ENCODE measurements at regions not wholly inside any gene's neighbourhood (a gene's known extent, or its start where the extent isn't known, plus 50 kb on each side); places are given as distances from the start of the nearest gene placed in this dataset.
"Not testable (repeated sequence)": the region's sequence is repeated elsewhere in the genome, so short reads cannot be mapped to it uniquely, and the experiment has no call there.

- DNase-seq (no peak), ATAC-seq (no peak)
- intact Hi-C loops (cut with micrococcal nuclease), result no loop called here
- no peak for TF ChIP-seq CTCF (IDR thresholded peaks at IDR 0.05)
- H3K4me1 Mint-ChIP-seq (ENCODE audit: low read depth), result peaks cover 8% of the 10 kb centered on the region
- POLR2A ChIA-PET, result no interaction called here
- H3K4me3 Mint-ChIP-seq, result no peak overlapping the region
- H3K27ac Mint-ChIP-seq, result no peak overlapping the region
- H3K36me3 Mint-ChIP-seq (ENCODE audit: low read depth), result no peaks in the 10 kb centered on the region
- CTCF ChIA-PET, result interaction anchor here (1.0 to 7.4 kb wide), 4 partner anchors 12 to 85 kb away, joined by 3 to 67 read pairs (median 16); no protein-coding TSS in a partner anchor
- no peaks in the 10 kb centered on the region for H3K9me3 Mint-ChIP-seq
- H3K27me3 Mint-ChIP-seq, result peaks cover 4% of the 10 kb centered on the region
Measured at GRCh38 chr14:106788534-106788933, 1262.2 kb downstream of the TMEM121 start.

- H3K4me1 Mint-ChIP-seq (ENCODE audit: low read depth), result peaks cover 8% of the 10 kb centered on the region
- no peak for DNase-seq
- intact Hi-C loops (cut with micrococcal nuclease), result no loop called here
- H3K27me3 Mint-ChIP-seq, result peaks cover 4% of the 10 kb centered on the region
- no peak overlapping the region for H3K27ac Mint-ChIP-seq
- no peak for ATAC-seq
- no peaks in the 10 kb centered on the region for H3K36me3 Mint-ChIP-seq (ENCODE audit: low read depth)
- H3K9me3 Mint-ChIP-seq, result no peaks in the 10 kb centered on the region
- ChIA-PET CTCF (interaction anchor here (1.0 to 7.4 kb wide), 15 partner anchors 10 to 372 kb away, joined by 3 to 67 read pairs (median 8); no protein-coding TSS in a partner anchor), POLR2A (no interaction called here)
- H3K4me3 Mint-ChIP-seq, result no peak overlapping the region
- peak; percentile 3 for TF ChIP-seq CTCF (IDR thresholded peaks at IDR 0.05)
Measured at GRCh38 chr14:106789318-106789717, 1262.9 kb downstream of the TMEM121 start.

- Mint-ChIP-seq H3K9me3 (no peaks in the 10 kb centered on the region), H3K27ac (no peak overlapping the region), H3K36me3 (ENCODE audit: low read depth) (no peaks in the 10 kb centered on the region), H3K27me3 (peaks cover 4% of the 10 kb centered on the region), H3K4me1 (ENCODE audit: low read depth) (peaks cover 8% of the 10 kb centered on the region), H3K4me3 (no peak overlapping the region)
- peak; percentile 92 for ATAC-seq
- intact Hi-C loops (cut with micrococcal nuclease), result no loop called here
- peak; percentile 92 for DNase-seq
- ChIA-PET CTCF (interaction anchor here (0.7 to 7.4 kb wide), 33 partner anchors 9 to 373 kb away, joined by 3 to 67 read pairs (median 5); no protein-coding TSS in a partner anchor), POLR2A (no interaction called here)
- peak; percentile 90 for TF ChIP-seq CTCF (IDR thresholded peaks at IDR 0.05)
Measured at GRCh38 chr14:106790189-106791036, 1264.0 kb downstream of the TMEM121 start.

- ChIA-PET CTCF (interaction anchor here (1.0 to 7.4 kb wide), 5 partner anchors 10 to 81 kb away, joined by 3 to 67 read pairs (median 3); no protein-coding TSS in a partner anchor), POLR2A (no interaction called here)
- Mint-ChIP-seq H3K4me1 (ENCODE audit: low read depth) (peaks cover 8% of the 10 kb centered on the region), H3K36me3 (ENCODE audit: low read depth) (no peaks in the 10 kb centered on the region), H3K27me3 (peaks cover 2% of the 10 kb centered on the region), H3K4me3 (no peak overlapping the region), H3K27ac (no peak overlapping the region), H3K9me3 (no peaks in the 10 kb centered on the region)
- no peak for TF ChIP-seq CTCF (IDR thresholded peaks at IDR 0.05)
- intact Hi-C loops (cut with micrococcal nuclease), result no loop called here
- DNase-seq (no peak), ATAC-seq (no peak)
Measured at GRCh38 chr14:106792543-106792942, 1266.2 kb downstream of the TMEM121 start.

- ATAC-seq; intact Hi-C loops (cut with micrococcal nuclease); POLR2A ChIA-PET; DNase-seq; H3K27ac Mint-ChIP-seq; H3K36me3 Mint-ChIP-seq (ENCODE audit: low read depth); H3K9me3 Mint-ChIP-seq; H3K4me3 Mint-ChIP-seq; H3K4me1 Mint-ChIP-seq (ENCODE audit: low read depth): not testable (repeated sequence)
- peaks cover 30% of the 10 kb centered on the region for H3K27me3 Mint-ChIP-seq
- CTCF ChIA-PET, result interaction anchor here (0.5 to 3.3 kb wide), 5 partner anchors 13 to 243 kb away, joined by 3 to 32 read pairs (median 3); no protein-coding TSS in a partner anchor
Measured at GRCh38 chr14:106798166-106798565, 1271.8 kb downstream of the TMEM121 start.
